ENCODE measurements at regions not wholly inside any gene's neighbourhood (a gene's known extent, or its start where the extent isn't known, plus 50 kb on each side); places are given as distances from the start of the nearest gene placed in this dataset.

DNA sequence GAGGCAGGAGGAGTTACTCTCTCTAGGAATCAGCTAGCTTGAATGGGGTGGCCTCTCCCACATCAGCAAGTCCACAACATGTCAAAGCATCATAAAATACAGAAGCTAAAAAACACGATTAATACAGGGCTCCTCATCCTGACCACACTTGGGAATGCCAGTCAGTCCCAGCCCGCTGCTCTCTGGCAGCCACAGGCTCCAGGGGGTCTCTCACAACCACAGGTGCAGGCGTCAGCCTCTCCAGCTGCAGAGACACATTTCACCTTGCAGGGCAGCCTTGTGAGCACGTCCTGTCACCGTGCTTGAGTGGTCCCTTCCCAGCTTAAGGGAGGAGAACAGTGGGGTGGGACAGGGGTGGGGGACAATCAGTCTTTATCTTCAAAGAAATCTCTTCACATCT lies 137.4 kb upstream of the SH3BP4 start:
- no peak for TF ChIP-seq MYC (IDR thresholded peaks at IDR 0.05; ENCODE audit: low read depth, low read length)
- TF ChIP-seq, protein P1, sequence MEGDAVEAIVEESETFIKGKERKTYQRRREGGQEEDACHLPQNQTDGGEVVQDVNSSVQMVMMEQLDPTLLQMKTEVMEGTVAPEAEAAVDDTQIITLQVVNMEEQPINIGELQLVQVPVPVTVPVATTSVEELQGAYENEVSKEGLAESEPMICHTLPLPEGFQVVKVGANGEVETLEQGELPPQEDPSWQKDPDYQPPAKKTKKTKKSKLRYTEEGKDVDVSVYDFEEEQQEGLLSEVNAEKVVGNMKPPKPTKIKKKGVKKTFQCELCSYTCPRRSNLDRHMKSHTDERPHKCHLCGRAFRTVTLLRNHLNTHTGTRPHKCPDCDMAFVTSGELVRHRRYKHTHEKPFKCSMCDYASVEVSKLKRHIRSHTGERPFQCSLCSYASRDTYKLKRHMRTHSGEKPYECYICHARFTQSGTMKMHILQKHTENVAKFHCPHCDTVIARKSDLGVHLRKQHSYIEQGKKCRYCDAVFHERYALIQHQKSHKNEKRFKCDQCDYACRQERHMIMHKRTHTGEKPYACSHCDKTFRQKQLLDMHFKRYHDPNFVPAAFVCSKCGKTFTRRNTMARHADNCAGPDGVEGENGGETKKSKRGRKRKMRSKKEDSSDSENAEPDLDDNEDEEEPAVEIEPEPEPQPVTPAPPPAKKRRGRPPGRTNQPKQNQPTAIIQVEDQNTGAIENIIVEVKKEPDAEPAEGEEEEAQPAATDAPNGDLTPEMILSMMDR (IDR thresholded peaks at IDR 0.05; ENCODE audit: low read depth, low read length), result no peak
